ENCODE measurements at regions not wholly inside any gene's neighbourhood (a gene's known extent, or its start where the extent isn't known, plus 50 kb on each side); places are given as distances from the start of the nearest gene placed in this dataset.

DNA sequence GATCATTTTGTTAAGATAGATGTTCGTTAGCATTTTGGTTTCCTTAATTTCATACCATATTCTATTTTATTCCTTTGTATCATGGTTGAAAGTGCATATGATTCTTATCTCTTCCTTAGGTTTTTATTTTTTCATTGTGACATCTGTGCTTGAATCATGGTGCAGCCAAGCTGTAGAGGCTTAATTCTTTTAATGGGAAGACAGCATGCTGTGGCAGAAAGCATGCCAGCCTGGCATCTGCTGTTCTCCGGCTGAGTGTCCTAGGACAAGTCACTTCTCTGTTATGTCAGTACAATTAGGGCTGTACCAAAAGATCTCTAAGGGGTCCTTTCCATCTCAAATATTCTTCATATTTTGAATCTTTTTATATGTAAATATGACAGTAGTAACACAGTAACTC is 68.5 kb upstream of the PMFBP1 start:
- H3K4me3 ChIP-seq (ENCODE audit: low read depth, low read length), result no peak overlapping the region

DNA sequence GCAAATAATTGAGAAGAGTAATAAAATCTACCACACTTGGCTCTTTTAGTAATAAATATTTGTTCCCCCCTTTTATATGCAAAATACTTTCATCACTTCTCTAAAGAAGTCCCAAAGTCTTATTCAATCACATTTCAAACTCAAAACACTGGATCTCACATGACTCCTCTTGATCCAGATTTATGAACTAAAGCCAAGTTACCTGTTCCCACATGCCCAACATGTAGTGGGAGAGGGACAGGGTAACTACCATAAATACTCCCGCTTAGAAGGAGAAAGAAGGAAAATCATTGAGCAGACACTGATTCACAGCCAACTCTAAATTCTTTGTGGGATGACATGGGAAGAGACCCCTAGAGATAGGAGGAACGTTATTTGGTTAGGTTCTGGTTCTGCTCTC is 64.9 kb upstream of the PMFBP1 start:
- no peak overlapping the region for H3K4me3 ChIP-seq (ENCODE audit: low read depth, low read length)

DNA sequence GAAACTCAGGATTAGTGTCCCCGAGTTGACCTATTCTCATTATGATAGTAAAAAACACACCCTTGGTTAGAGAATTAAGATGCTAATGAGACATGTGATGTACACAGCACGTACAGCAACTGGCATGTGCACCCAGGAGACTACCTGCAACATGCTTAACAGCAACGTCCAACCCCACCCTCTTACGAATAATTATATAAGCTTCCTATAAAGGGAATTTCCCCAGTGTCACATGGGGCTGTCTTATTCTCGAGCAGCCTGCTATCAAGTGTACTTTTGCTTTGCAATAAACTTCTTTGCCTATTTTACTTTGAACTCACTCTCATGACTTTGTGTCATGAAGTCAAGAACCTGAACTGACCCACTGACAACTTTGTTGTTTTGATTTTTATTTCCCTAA is 62.4 kb upstream of the PMFBP1 start:
- H3K4me3 ChIP-seq (ENCODE audit: low read depth, low read length), result no peak overlapping the region

DNA sequence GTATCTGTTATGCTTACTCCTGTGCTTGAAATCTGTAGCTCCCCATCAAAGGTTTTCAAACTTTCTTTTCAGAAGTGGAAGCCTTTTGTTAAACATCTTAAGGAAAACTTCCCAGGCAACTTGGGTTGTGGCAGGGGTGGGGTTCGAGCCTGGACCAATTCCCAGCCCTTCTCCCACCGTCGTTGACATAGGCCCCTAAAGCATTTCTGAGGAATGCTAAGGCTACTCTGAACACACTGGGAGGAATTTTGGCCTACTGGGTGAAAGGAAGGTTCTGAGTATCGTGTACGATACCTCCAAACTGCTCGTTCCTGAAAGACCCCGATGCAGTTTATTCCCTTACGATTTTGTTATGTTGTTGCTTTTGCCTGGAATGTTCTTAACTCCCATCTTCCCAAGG is 56.1 kb upstream of the PMFBP1 start:
- H3K4me3 ChIP-seq (ENCODE audit: low read depth, low read length), result no peak overlapping the region

DNA sequence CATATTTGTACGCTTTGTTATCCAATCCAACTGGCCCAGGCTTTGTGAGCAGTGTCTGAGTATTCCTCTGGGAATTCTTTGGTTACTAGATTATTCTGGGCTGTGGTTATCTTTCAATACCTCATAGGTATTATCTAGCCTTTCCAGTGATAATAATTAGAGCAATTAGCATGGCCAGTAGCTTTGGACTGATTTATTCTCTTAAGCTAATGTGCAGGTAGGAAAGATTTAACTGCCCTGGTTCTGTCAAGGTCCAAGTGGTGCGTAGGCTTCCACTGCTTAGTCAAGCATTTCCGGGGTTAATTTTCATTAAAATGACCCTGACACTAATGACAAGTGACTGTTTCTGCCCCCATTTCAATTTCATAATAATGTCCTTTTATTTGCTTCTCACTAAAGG is 54.2 kb upstream of the PMFBP1 start:
- H3K4me3 ChIP-seq (ENCODE audit: low read depth, low read length), result no peak overlapping the region

DNA sequence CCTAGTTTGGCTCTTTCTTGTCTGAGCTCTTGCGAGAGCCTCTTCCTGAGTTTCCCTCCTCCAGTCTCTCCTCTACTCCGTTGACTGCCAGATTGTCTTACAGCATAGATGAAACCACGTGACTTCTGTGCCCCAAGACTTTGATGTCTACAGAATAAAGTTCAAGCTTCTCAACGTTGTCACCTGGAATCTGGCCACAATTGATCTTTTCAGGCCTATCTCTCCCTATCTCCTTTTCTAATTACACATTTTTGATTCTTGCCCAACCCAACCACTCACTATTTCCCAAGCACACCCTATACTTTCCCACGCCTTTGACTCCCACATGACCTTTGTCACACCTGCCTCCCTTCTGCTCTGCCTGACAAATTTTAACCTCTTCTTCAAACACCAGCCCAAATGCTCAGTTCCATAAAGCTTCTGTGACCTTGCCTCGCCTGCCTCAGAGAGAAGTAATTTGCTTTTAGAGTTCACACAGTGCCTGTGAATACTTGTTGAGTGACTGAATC is 52.4 kb upstream of the PMFBP1 start:
- no peak overlapping the region for H3K4me3 ChIP-seq (ENCODE audit: low read depth, low read length)

DNA sequence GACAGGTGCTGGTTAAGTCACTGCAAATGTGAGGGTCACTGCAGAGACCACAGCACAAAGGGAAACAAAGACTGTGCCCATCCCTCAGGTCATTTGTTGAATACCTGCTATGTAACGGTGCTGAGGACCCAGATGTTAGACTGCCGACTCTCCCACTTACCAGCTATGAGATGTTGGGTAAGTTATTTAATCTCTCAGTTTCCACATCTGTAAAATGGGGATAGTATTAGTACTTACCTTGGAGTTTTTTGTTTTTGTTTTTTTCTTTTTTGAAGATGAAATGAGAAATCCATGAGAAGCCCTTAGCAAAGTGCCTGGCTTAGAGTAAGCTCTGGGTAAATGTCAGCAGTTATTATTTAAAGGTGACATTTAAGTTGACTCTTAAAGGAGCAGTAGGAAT is 50.5 kb upstream of the PMFBP1 start:
- H3K4me3 ChIP-seq (ENCODE audit: low read depth, low read length), result no peak overlapping the region
